OCI-LY1 (cell line): ENCODE measurements at regions not wholly inside any gene's neighbourhood (a gene's known extent, or its start where the extent isn't known, plus 50 kb on each side); places are given as distances from the start of the nearest gene placed in this dataset.

ENCODE experiments used
- H2AFZ ChIP-seq: fragments of 200-600 bp; sonication (generic), shearing (Covaris generic); 2 replicates; pipeline ENCODE4 v1.6.0; 2014; ENCODE audit warnings: antibody characterized with exemption, mild to moderate bottlenecking, low read length
- H3F3A ChIP-seq: fragments of 200-600 bp; sonication (generic), shearing (Covaris generic); 2 replicates; pipeline ENCODE4 v1.6.0; 2014; ENCODE audit warnings: mild to moderate bottlenecking, antibody characterized with exemption, low read length, moderate library complexity; ENCODE audit not compliant: insufficient read depth
- H3K27ac ChIP-seq: fragments of 200-600 bp; sonication (generic); 2 replicates; pipeline ENCODE4 v1.5.1; 2014; ENCODE audit warnings: low read length, mixed run types, mild to moderate bottlenecking, low read depth; ENCODE audit not compliant: poor library complexity, severe bottlenecking
- H3K27me3 ChIP-seq: fragments of 200-600 bp; sonication (generic); 2 replicates; pipeline ENCODE4 v1.6.0; 2014; ENCODE audit warnings: antibody characterized with exemption, mild to moderate bottlenecking, low read length, moderate library complexity; ENCODE audit not compliant: insufficient read depth
- H3K36me3 ChIP-seq: fragments of 200-600 bp; sonication (generic); 2 replicates; pipeline ENCODE4 v1.6.1; 2014; ENCODE audit warnings: mild to moderate bottlenecking, antibody characterized with exemption, low read length, moderate library complexity, mixed read lengths; ENCODE audit not compliant: insufficient read depth
- H3K4me1 ChIP-seq: fragments of 200-600 bp; sonication (generic); 2 replicates; pipeline ENCODE4 v1.5.1; 2014; ENCODE audit warnings: mild to moderate bottlenecking, low read length, moderate library complexity; ENCODE audit not compliant: insufficient read depth, severe bottlenecking
- H3K4me2 ChIP-seq: fragments of 200-600 bp; sonication (generic), shearing (Covaris generic); 2 replicates; pipeline ENCODE4 v1.6.1; 2014; ENCODE audit warnings: low read length
- H3K4me3 ChIP-seq: fragments of 200-600 bp; sonication (generic); 2 replicates; pipeline ENCODE4 v1.5.1; 2014; ENCODE audit warnings: low read length, low read depth, mild to moderate bottlenecking, mixed read lengths; ENCODE audit not compliant: poor library complexity, severe bottlenecking
- H3K79me2 ChIP-seq: fragments of 200-600 bp; shearing (Covaris generic); 2 replicates; pipeline ENCODE4 v1.6.1; 2016; ENCODE audit warnings: mixed run types, low read length, mixed read lengths; ENCODE audit not compliant: insufficient read depth
- H3K9ac ChIP-seq: fragments of 200-600 bp; sonication (generic), shearing (Covaris generic); 2 replicates; pipeline ENCODE4 v1.6.1; 2014; ENCODE audit warnings: mild to moderate bottlenecking, low read length, mixed read lengths
- H3K9me2 ChIP-seq: fragments of 200-600 bp; sonication (generic), shearing (Covaris generic); 2 replicates; pipeline ENCODE4 v1.6.1; 2014; ENCODE audit warnings: low read depth, mild to moderate bottlenecking, low read length, mixed read lengths
- H3K9me3 ChIP-seq: fragments of 200-600 bp; shearing (Covaris generic); 2 replicates; pipeline ENCODE4 v1.6.1; 2014; ENCODE audit warnings: low read length, mixed read lengths
- H4K20me1 ChIP-seq: fragments of 200-600 bp; sonication (generic), shearing (Covaris generic); 2 replicates; pipeline ENCODE4 v1.6.0; 2016; ENCODE audit warnings: mild to moderate bottlenecking, low read length; ENCODE audit not compliant: insufficient read depth
- CTCF ChIP-seq: fragments of 200-600 bp; sonication (generic), shearing (Covaris generic); IDR thresholded peaks from 2 replicates; pipeline ENCODE4 v1.5.1; 2017; ENCODE audit warnings: mild to moderate bottlenecking, antibody characterized with exemption, low read length, moderate library complexity, mixed read lengths
- EZH2 ChIP-seq: fragments of 200-600 bp; sonication (generic), shearing (Covaris generic); IDR thresholded peaks from 2 replicates; pipeline ENCODE4 v1.8.0; 2017; ENCODE audit warnings: borderline replicate concordance, mixed run types, mild to moderate bottlenecking, antibody characterized with exemption, low read length, moderate library complexity, mixed read lengths

- Histone ChIP-seq H3K4me2 (no peak overlapping the region), H3F3A (no peaks in the 10 kb centered on the region), H3K27ac (no peak overlapping the region), H3K9me2 (no peaks in the 10 kb centered on the region), H3K9ac (no peak overlapping the region), H3K36me3 (no peaks in the 10 kb centered on the region), H3K4me1 (no peaks in the 10 kb centered on the region), H3K27me3 (no peaks in the 10 kb centered on the region), H3K9me3 (no peaks in the 10 kb centered on the region), H3K79me2 (no peaks in the 10 kb centered on the region), H3K4me3 (no peak overlapping the region), H4K20me1 (no peaks in the 10 kb centered on the region), H2AFZ (no peak overlapping the region)
- TF ChIP-seq EZH2 (no peak), CTCF (no peak)
These were observed 794.0 kb upstream of the COX7C start for GRCh38 chr5:85823462-85824426.

GRCh38 chr5:85838781-85839180, 779.0 kb upstream of the COX7C start:
- no peaks in the 10 kb centered on the region for H3K4me1 ChIP-seq
- H3K9me2 ChIP-seq, result no peaks in the 10 kb centered on the region
- no peaks in the 10 kb centered on the region for H3F3A ChIP-seq
- H3K36me3 ChIP-seq, result no peaks in the 10 kb centered on the region
- H3K27ac ChIP-seq, result no peak overlapping the region
- TF ChIP-seq EZH2 (no peak), CTCF (no peak)
- no peaks in the 10 kb centered on the region for H3K27me3 ChIP-seq
- no peak overlapping the region for H2AFZ ChIP-seq
- no peak overlapping the region for H3K4me3 ChIP-seq
- no peak overlapping the region for H3K4me2 ChIP-seq
- H3K9ac ChIP-seq, result no peak overlapping the region
- H3K79me2 ChIP-seq, result no peaks in the 10 kb centered on the region
- H4K20me1 ChIP-seq, result no peaks in the 10 kb centered on the region
- no peaks in the 10 kb centered on the region for H3K9me3 ChIP-seq

- Histone ChIP-seq H3K4me2 (no peak overlapping the region), H3K9ac (no peak overlapping the region), H3K36me3 (no peaks in the 10 kb centered on the region), H3K27ac (no peak overlapping the region), H3K27me3 (no peaks in the 10 kb centered on the region), H3K4me1 (no peaks in the 10 kb centered on the region), H3K4me3 (no peak overlapping the region), H2AFZ (no peak overlapping the region), H3K79me2 (no peaks in the 10 kb centered on the region), H3K9me3 (no peaks in the 10 kb centered on the region), H3F3A (no peaks in the 10 kb centered on the region), H3K9me2 (no peaks in the 10 kb centered on the region), H4K20me1 (no peaks in the 10 kb centered on the region)
- no peak for TF ChIP-seq CTCF
These were observed 776.1 kb upstream of the COX7C start for GRCh38 chr5:85841653-85842052.
